Prostate gland (tissue), 2 donors: ENCODE measurements at regions not wholly inside any gene's neighbourhood (a gene's known extent, or its start where the extent isn't known, plus 50 kb on each side); places are given as distances from the start of the nearest gene placed in this dataset.

Experiments
- DNase-seq: peaks from one replicate; pipeline ENCODE4 v3.0.0-alpha.2; 2019; ENCODE audit warnings: low spot score
- H3K27ac ChIP-seq, 2 donors: fragments of 200-600 bp; sonication (generic); 2 replicates each; pipeline ENCODE4 v1.5.1; 2017 to 2019
- H3K27me3 ChIP-seq: fragments of 200-600 bp; sonication (generic); replicated peaks from 2 replicates; pipeline ENCODE4 v1.5.1; 2019; ENCODE audit not compliant: insufficient read depth
- H3K36me3 ChIP-seq, 2 donors: fragments of 200-600 bp; sonication (generic); 1 replicate in 1 of 2; 2 replicates in 1 of 2; pipeline versions ENCODE4 v1.5.1 to v1.8.1; 2017 to 2019
- H3K4me1 ChIP-seq: fragments of 200-600 bp; sonication (generic); replicated peaks from 2 replicates; pipeline ENCODE4 v1.5.1; 2019
- H3K4me3 ChIP-seq, 2 donors: fragments of 200-600 bp; sonication (generic); 2 replicates each; pipeline ENCODE4 v1.5.1; 2017 to 2019
- H3K9me3 ChIP-seq: fragments of 200-600 bp; sonication (generic); 2 replicates; pipeline ENCODE4 v1.5.1; 2017
- CTCF ChIP-seq, 4 experiments: fragments of 200-600 bp in 2 of 4; fragments of 450-650 bp in 2 of 4; sonication (generic) in 2 of 4; IDR thresholded peaks; 1 replicate in 3 of 4; 2 replicates in 1 of 4; pipeline ENCODE4 v1.5.1; 2016 to 2019; ENCODE audit warnings: antibody characterized with exemption in 4 of 4, mild to moderate bottlenecking in 2 of 4, moderate library complexity in 2 of 4
- POLR2A ChIP-seq: fragments of 450-650 bp; IDR thresholded peaks from one replicate; pipeline ENCODE4 v1.6.1; 2016; ENCODE audit warnings: antibody characterized with exemption, mild to moderate bottlenecking
- POLR2AphosphoS5 ChIP-seq: sonication (generic); formaldehyde crosslinking; IDR thresholded peaks from one replicate; pipeline ENCODE4 v1.6.1; 2017; ENCODE audit warnings: antibody characterized with exemption
- WGBS: methylation state at CpG from one replicate; pipeline ENCODE4 v1.1.5; 2018; 5-methylcytosine and 5-hydroxymethylcytosine counted together
- intact Hi-C: fragments of 100-400 bp; cut with DNase I; formaldehyde crosslinking; loops from one replicate; pipeline ENCODE4 v1.14.2; 2022

- intact Hi-C loops = no loop called here
- H3K9me3 ChIP-seq = no peaks in the 10 kb centered on the region
- no peak overlapping the region for H3K27ac ChIP-seq
- WGBS = 31% methylated on average over 1 of the region's 1 CpG
- no peaks in the 10 kb centered on the region for H3K36me3 ChIP-seq
- no peak for DNase-seq
- H3K4me1 ChIP-seq = no peaks in the 10 kb centered on the region
- H3K4me3 ChIP-seq = no peak overlapping the region
- no peaks in the 10 kb centered on the region for H3K27me3 ChIP-seq
- TF ChIP-seq CTCF (IDR thresholded peaks at IDR 0.05) (no peak), POLR2AphosphoS5 (no peak), POLR2A (no peak)
These were observed 128.2 kb upstream of the AGR3 start for GRCh38 chr7:17009933-17010332.

- H3K27ac ChIP-seq = no peak overlapping the region
- no peak for DNase-seq
- H3K36me3 ChIP-seq = no peaks in the 10 kb centered on the region
- intact Hi-C loops = no loop called here
- no peak for TF ChIP-seq POLR2A
- no peak for TF ChIP-seq POLR2AphosphoS5
- TF ChIP-seq CTCF (IDR thresholded peaks at IDR 0.05) = no peak
- H3K4me1 ChIP-seq = no peaks in the 10 kb centered on the region
- H3K4me3 ChIP-seq = no peak overlapping the region
- H3K9me3 ChIP-seq = no peaks in the 10 kb centered on the region
- H3K27me3 ChIP-seq = no peaks in the 10 kb centered on the region
- 35% methylated on average over 2 of the region's 2 CpGs for WGBS
These were observed 129.0 kb upstream of the AGR3 start for GRCh38 chr7:17010637-17011300.

DNA sequence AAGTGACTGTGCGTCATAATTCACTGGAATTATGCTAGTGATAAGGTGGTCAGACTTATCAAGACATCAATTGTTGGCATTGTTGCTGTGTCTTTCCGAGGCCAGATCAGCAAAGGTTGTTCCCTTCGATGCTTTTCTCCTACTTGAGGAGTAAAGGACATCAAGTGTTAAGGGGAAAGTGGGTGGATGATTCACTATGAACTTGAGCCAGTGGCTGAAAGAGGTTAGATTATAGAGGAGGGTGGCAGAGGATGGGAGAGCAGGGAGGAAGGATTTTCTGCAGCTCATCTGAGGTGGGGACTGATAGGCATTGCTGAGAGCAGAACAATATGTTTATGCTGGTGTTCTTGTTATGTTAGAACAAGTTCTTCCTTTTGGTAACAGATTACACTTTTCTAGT, 131.4 kb upstream of the AGR3 start:
- Histone ChIP-seq H3K36me3 (no peaks in the 10 kb centered on the region), H3K27me3 (no peaks in the 10 kb centered on the region), H3K27ac (no peak overlapping the region), H3K9me3 (no peaks in the 10 kb centered on the region), H3K4me1 (no peaks in the 10 kb centered on the region), H3K4me3 (no peak overlapping the region)
- WGBS = 93% methylated on average over 3 of the region's 3 CpGs
- TF ChIP-seq POLR2A (no peak), CTCF (IDR thresholded peaks at IDR 0.05) (no peak), POLR2AphosphoS5 (no peak)
- no peak for DNase-seq
- intact Hi-C loops = no loop called here

DNA sequence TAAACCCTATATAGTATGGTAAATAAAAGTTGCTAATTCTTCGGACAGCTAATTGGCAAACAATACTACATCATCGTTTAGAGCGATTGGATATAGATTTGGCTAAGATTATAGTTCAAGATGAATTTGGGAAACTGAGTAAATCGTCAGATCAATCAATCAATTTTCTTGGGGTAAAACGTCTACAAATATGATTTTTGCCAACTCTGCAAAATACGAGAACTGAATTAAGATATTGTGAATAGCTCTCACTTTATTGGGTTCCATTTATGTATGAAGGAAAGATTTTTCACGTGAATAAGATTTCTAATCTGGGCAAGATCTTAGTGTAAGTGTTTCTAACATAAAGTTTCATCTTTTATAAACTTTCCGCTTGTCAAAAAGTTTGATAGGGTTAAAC, 132.9 kb upstream of the AGR3 start:
- no peaks in the 10 kb centered on the region for H3K36me3 ChIP-seq
- DNase-seq = no peak
- H3K27me3 ChIP-seq = no peaks in the 10 kb centered on the region
- TF ChIP-seq POLR2AphosphoS5 = no peak
- no peak for TF ChIP-seq POLR2A
- no peak for TF ChIP-seq CTCF (IDR thresholded peaks at IDR 0.05)
- H3K9me3 ChIP-seq = no peaks in the 10 kb centered on the region
- WGBS = 91% methylated on average over 8 of the region's 8 CpGs
- H3K27ac ChIP-seq = no peak overlapping the region
- no peak overlapping the region for H3K4me3 ChIP-seq
- intact Hi-C loops = no loop called here
- H3K4me1 ChIP-seq = no peaks in the 10 kb centered on the region

- Histone ChIP-seq H3K9me3 (no peaks in the 10 kb centered on the region), H3K4me3 (no peak overlapping the region), H3K27me3 (no peaks in the 10 kb centered on the region), H3K36me3 (no peaks in the 10 kb centered on the region), H3K27ac (no peak overlapping the region), H3K4me1 (no peaks in the 10 kb centered on the region)
- no peak for DNase-seq
- intact Hi-C loops = no loop called here
- TF ChIP-seq POLR2A = no peak
- no peak for TF ChIP-seq POLR2AphosphoS5
- no peak for TF ChIP-seq CTCF (IDR thresholded peaks at IDR 0.05)
- WGBS = 40% methylated on average over 4 of the region's 4 CpGs
These were observed 133.8 kb upstream of the AGR3 start for GRCh38 chr7:17015598-17016031.
